ENCODE measurements at regions not wholly inside any gene's neighbourhood (a gene's known extent, or its start where the extent isn't known, plus 50 kb on each side); places are given as distances from the start of the nearest gene placed in this dataset.
"Not testable (repeated sequence)": the region's sequence is repeated elsewhere in the genome, so short reads cannot be mapped to it uniquely, and the experiment has no call there.

DNA sequence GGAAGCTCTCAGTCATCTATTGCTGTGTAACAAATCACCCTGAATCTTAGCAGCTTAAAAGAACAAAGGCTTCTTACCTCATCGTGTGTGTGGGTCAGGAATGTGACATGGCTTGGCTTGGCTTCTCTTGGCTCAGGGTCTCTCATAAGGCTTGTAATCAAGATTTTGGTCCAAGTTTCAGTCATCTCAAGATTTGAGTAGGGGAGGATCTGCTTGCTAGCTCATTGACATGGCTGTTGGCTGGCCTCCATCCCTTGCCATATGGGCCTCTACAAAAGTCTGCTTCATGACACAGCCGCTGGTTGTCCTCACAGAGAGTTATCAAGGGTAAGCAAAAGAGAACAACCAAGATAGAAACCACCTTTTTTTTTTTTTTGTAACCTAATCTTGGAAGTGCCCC lies 207.7 kb downstream of the PTPRC start:
- ATAC-seq (ENCODE audit: low read depth) (no peak), DNase-seq (ENCODE audit: low spot score in 2 of 2) (no peak)
- H3K36me3 Mint-ChIP-seq = no peaks in the 10 kb centered on the region
- H3K27me3 Mint-ChIP-seq = no peaks in the 10 kb centered on the region
- no peak overlapping the region for H3K4me3 Mint-ChIP-seq
- no peaks in the 10 kb centered on the region for H3K9me3 Mint-ChIP-seq
- no peak overlapping the region for H3K27ac Mint-ChIP-seq
- no peaks in the 10 kb centered on the region for H3K4me1 Mint-ChIP-seq

DNA sequence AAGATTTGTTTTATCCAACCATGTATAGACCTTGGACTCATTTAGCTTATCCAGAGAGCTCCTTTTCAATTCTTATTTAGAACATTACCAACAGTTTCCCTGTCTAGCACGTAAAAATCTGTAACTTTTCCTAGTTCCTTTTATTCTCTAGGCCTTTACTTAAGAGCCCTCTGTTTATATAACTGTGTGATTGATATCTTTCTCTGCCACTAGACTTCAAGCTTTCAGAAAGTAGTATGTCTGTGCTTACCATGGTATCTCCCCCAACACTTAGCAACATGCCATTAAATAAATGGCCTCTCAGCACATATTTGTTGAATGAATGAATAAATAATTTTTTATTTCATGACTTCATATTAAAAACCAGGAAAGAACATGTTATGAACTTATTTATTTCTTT lies 209.4 kb downstream of the PTPRC start:
- ATAC-seq (ENCODE audit: low read depth) (no peak), DNase-seq (ENCODE audit: low spot score in 2 of 2) (no peak)
- Mint-ChIP-seq H3K4me1 (no peaks in the 10 kb centered on the region), H3K27me3 (no peaks in the 10 kb centered on the region), H3K36me3 (no peaks in the 10 kb centered on the region), H3K4me3 (no peak overlapping the region), H3K9me3 (no peaks in the 10 kb centered on the region), H3K27ac (no peak overlapping the region)

DNA sequence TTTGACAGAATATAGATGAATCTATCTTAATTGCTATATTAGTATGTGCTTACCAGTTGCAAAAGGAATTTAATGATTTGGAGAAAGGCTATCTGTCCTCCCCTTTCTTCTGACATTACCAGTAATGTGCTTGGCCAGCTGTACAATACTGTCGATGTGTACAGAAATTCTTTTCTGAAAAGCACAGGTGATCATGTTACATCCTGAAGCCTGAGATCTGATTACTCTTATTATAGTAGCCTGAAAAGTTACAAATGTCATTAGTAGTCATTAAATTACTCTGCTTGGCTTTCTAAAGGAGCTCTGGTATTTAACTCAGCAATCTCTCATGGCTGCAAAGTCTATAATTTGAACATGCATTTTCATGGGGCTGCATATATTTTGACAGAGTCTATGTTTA lies 209.8 kb downstream of the PTPRC start:
- Mint-ChIP-seq H3K4me1 (no peaks in the 10 kb centered on the region), H3K9me3 (no peaks in the 10 kb centered on the region), H3K36me3 (no peaks in the 10 kb centered on the region), H3K27ac (no peak overlapping the region), H3K27me3 (no peaks in the 10 kb centered on the region), H3K4me3 (no peak overlapping the region)
- no peak for DNase-seq (ENCODE audit: low spot score in 2 of 2)
- no peak for ATAC-seq (ENCODE audit: low read depth)

DNA sequence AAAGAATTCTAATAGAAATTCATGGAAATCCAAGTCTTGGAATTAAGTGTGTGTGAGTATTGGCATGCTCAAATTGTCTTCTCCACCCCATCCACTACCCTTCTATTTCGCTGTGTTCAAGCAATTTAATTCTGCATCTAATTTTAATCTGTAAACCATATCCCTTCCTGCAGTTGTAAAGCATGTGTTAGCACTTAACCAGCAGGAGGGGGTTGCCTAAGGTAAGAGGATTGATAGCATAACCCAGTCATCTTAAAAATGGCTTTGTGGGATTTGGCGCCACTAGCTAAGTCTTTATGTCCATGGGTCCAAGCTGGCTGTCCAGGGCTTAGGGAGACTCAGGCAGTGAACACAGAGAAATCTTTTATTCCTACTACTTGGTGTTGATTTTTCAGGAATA lies 210.3 kb downstream of the PTPRC start:
- no peaks in the 10 kb centered on the region for H3K9me3 Mint-ChIP-seq
- no peak for DNase-seq (ENCODE audit: low spot score in 2 of 2)
- H3K4me1 Mint-ChIP-seq = no peaks in the 10 kb centered on the region
- no peaks in the 10 kb centered on the region for H3K27me3 Mint-ChIP-seq
- no peaks in the 10 kb centered on the region for H3K36me3 Mint-ChIP-seq
- no peak overlapping the region for H3K27ac Mint-ChIP-seq
- H3K4me3 Mint-ChIP-seq = no peak overlapping the region
- ATAC-seq (ENCODE audit: low read depth) = no peak

DNA sequence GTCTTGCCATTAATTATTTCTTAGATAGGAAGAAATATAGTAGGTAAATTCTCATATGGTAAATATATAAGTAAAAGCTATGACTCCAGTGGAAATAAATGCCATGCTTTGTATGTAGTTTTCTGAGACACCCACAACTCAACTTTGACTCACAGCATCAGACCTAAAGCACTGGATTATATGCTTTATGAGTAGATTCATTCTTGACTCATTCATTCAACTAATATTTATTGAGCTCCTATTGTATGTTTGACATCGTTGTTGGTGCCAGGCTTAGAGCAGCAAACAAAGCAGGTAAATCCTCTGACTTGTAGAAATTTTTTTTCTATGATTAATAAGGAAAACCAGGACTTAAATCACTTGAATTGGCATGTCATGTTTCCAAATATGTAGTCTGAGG lies 211.4 kb downstream of the PTPRC start:
- DNase-seq (ENCODE audit: low spot score in 2 of 2) (no peak), ATAC-seq (ENCODE audit: low read depth) (no peak)
- Mint-ChIP-seq H3K9me3 (no peaks in the 10 kb centered on the region), H3K4me1 (no peaks in the 10 kb centered on the region), H3K36me3 (no peaks in the 10 kb centered on the region), H3K27me3 (no peaks in the 10 kb centered on the region), H3K4me3 (no peak overlapping the region), H3K27ac (no peak overlapping the region)

DNA sequence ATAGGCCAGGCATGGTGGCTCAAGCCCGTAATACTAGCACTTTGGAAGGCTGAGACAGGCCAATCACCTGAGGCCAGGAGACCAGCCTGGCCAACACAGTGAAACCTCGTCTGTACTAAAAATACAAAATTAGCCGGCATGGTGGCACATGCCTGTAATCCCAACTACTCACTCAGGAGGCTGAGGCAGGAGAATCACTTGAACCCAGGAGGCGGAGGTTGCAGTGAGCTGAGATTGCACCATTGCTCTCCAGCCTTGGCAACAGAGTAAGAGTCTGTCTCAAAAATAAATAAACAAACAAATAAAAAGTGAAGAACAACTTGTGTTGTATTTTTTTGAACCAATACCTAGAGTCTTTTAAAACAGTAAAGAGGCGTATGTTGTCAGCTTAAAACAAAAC lies 212.1 kb downstream of the PTPRC start:
- ATAC-seq (ENCODE audit: low read depth); H3K4me3 Mint-ChIP-seq; H3K27ac Mint-ChIP-seq; H3K36me3 Mint-ChIP-seq; DNase-seq (ENCODE audit: low spot score in 2 of 2); H3K9me3 Mint-ChIP-seq; H3K27me3 Mint-ChIP-seq; H3K4me1 Mint-ChIP-seq: not testable (repeated sequence)

DNA sequence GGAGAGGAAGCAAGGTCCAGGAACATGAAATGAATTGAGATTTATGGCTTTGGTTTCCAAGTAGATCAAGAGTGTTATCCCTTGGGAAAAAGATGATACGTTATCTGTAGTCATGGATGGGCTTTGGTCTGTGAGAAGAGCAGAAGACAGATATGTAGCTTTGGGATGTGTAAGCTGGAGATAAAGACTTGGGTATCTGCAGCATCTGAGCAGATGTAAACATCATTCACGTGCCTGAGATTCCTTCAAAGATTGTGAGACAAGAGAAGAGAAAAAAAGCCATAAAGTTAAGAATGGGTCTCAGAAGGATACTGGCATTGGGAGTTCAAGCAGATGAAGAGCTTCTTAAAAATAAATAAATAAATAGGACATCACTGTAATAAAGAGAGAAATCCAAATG lies 217.8 kb downstream of the PTPRC start:
- Mint-ChIP-seq H3K36me3 (no peaks in the 10 kb centered on the region), H3K27me3 (no peaks in the 10 kb centered on the region), H3K4me1 (no peaks in the 10 kb centered on the region), H3K9me3 (no peaks in the 10 kb centered on the region), H3K4me3 (no peak overlapping the region), H3K27ac (no peak overlapping the region)
- DNase-seq (ENCODE audit: low spot score in 2 of 2) (no peak), ATAC-seq (ENCODE audit: low read depth) (no peak)

DNA sequence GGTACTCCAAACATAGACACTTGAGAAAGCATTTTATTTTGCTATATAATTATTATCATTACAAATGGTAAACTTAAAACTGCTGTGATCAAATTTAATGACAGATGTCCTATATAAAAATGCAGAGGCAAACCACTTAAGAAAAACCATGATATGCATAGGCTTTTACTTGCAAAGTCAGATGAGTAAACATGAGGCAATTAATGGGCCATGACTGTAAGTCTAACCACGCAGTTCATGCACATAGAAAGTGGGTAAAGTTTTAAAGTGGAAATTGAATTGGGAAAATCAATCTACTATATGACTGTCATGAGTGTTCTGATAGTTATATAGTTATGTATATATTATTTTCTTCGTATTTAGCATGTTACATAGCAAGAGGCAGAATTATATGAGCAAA lies 219.2 kb downstream of the PTPRC start:
- H3K27me3 Mint-ChIP-seq = no peaks in the 10 kb centered on the region
- no peak for ATAC-seq (ENCODE audit: low read depth)
- H3K9me3 Mint-ChIP-seq = no peaks in the 10 kb centered on the region
- no peak overlapping the region for H3K27ac Mint-ChIP-seq
- DNase-seq (ENCODE audit: low spot score in 2 of 2) = no peak
- H3K36me3 Mint-ChIP-seq = no peaks in the 10 kb centered on the region
- no peaks in the 10 kb centered on the region for H3K4me1 Mint-ChIP-seq
- no peak overlapping the region for H3K4me3 Mint-ChIP-seq

DNA sequence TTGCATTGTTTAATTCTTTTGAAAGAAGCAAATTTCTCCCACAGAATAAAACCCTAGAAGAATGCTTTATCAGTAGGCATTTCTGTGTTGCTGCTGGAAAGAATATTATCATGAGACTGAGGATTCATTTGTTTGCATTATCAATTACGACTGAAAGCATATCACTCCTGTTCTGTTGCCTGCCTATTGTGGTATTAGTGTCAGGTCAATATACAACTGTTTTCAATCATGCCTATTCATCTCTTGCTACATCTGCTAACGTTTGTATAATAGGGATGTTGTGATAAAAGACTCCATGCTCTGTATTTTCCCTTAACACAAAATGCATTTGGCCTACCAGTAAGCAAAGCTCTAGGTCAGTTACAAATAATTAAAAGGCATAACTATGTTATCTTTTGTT lies 221.5 kb downstream of the PTPRC start:
- ATAC-seq (ENCODE audit: low read depth) = no peak
- H3K27me3 Mint-ChIP-seq = no peaks in the 10 kb centered on the region
- DNase-seq (ENCODE audit: low spot score in 2 of 2) = no peak
- no peaks in the 10 kb centered on the region for H3K36me3 Mint-ChIP-seq
- H3K4me1 Mint-ChIP-seq = no peaks in the 10 kb centered on the region
- H3K9me3 Mint-ChIP-seq = no peaks in the 10 kb centered on the region
- H3K4me3 Mint-ChIP-seq = no peak overlapping the region
- no peak overlapping the region for H3K27ac Mint-ChIP-seq

DNA sequence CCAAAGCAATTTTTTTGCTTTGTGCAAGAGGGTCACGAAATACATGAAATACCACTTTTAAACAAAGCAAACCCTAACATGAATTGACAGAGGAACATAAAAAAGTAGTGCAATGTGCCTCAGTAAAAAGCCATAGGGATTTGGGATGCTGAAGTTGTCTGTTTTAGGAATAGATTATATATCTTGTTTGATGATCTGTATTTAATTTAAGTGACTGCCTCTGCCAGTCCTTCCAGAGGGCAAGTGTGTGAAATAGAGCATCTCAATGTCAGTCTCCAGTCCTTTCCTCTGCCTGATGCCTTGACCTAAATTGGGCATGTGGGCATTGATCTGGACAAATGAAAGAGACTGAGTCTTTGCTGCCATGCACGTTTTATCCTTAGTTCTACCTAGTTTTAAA lies 222.8 kb downstream of the PTPRC start:
- no peak overlapping the region for H3K4me3 Mint-ChIP-seq
- DNase-seq (ENCODE audit: low spot score in 2 of 2) (no peak), ATAC-seq (ENCODE audit: low read depth) (no peak)
- no peak overlapping the region for H3K27ac Mint-ChIP-seq
- no peaks in the 10 kb centered on the region for H3K4me1 Mint-ChIP-seq
- no peaks in the 10 kb centered on the region for H3K36me3 Mint-ChIP-seq
- H3K27me3 Mint-ChIP-seq = no peaks in the 10 kb centered on the region
- H3K9me3 Mint-ChIP-seq = no peaks in the 10 kb centered on the region

DNA sequence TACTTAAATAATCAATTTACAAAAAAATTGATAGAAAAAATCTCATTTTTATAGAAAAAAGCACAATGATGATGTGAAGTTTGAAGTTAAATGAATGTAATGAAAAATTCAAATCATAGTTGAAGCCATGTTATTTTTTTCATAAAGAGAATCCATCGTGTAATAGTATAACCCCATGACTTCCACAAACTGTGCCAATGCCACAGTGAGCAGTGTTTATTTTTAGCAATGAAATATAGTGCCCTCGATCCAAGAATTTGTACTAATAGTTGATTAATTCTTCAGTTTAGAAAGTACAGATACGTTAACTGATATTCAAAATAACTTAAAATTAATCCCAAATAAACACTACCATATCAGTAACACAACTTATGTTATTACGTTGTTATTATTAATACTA lies 225.9 kb downstream of the PTPRC start:
- Mint-ChIP-seq H3K4me3 (no peak overlapping the region), H3K4me1 (no peaks in the 10 kb centered on the region), H3K27me3 (no peaks in the 10 kb centered on the region), H3K9me3 (no peaks in the 10 kb centered on the region), H3K27ac (no peak overlapping the region), H3K36me3 (no peaks in the 10 kb centered on the region)
- ATAC-seq (ENCODE audit: low read depth) (no peak), DNase-seq (ENCODE audit: low spot score in 2 of 2) (no peak)

DNA sequence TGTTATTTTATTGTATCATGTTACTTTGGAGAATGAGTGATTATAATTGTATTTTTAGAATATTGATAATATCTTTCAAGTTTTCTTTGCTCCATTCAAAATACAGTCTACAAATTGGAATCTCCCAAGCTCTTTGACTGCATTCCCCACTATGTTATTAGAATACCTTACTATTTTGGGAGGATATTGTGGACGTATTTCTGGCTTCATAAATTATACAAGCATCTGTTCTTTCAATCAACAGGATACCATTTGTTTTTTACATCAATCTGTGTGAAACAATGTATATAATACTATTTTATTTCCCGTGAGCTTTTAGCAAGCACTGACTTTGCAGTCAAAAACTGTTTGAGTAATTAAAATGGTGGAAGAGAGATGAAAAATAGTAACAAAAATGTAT lies 226.5 kb downstream of the PTPRC start:
- Mint-ChIP-seq H3K4me3 (no peak overlapping the region), H3K9me3 (no peaks in the 10 kb centered on the region), H3K27me3 (no peaks in the 10 kb centered on the region), H3K27ac (no peak overlapping the region), H3K36me3 (no peaks in the 10 kb centered on the region), H3K4me1 (no peaks in the 10 kb centered on the region)
- DNase-seq (ENCODE audit: low spot score in 2 of 2) (no peak), ATAC-seq (ENCODE audit: low read depth) (no peak)

DNA sequence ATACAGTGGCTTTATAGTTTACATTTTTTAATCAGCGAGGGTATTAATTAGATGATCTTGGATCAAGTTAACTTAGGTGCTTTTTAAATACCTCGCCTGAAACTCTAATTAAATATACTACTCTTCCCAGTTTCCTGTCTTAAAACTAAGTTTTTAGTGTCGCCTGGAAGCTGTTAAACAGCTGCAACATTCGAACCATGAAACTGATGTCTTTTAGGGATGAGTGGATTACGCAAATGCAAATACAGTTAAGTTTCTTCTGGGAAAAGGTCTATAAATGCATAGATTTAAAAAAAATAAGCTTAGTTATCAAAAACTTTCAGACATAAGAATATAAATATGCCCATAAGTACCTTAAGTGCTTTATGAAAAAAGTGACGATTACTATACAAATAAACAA lies 228.3 kb downstream of the PTPRC start:
- no peaks in the 10 kb centered on the region for H3K36me3 Mint-ChIP-seq
- no peak for ATAC-seq (ENCODE audit: low read depth)

DNA sequence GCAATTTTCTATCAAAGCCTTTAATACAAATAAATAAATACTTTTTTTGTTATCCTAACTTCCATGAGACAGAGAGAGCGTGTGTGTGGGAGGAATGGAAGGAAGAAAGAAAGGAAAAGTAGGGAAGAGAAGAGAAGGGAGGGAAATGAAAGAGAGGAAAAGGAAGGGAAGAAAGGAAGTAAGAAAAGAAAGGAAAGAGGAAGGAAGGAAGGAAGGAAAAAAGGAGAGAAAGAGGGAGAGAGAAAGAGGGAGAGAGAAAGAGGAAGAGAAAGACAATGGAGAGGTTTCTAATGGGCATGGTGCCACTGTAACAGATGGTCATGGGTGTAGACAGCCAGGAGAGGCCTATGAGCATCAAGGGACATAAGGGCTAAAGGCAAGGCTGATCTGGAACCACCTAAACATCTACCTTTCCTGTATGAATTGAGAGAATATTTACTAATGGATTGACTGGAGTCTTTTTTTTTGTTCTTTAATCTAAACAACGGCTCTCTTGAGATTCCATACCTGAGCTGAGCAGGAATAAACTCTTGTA lies 234.9 kb downstream of the PTPRC start:
- no peak for ATAC-seq (ENCODE audit: low read depth)
- no peaks in the 10 kb centered on the region for H3K36me3 Mint-ChIP-seq
- H3K4me1 Mint-ChIP-seq = no peaks in the 10 kb centered on the region
- H3K9me3 Mint-ChIP-seq = peaks cover 4% of the 10 kb centered on the region
- H3K27ac Mint-ChIP-seq = no peak overlapping the region
- DNase-seq (ENCODE audit: low spot score in 2 of 2) = no peak
- H3K27me3 Mint-ChIP-seq = no peaks in the 10 kb centered on the region
- no peak overlapping the region for H3K4me3 Mint-ChIP-seq

More for the DNA sequence above, 228.3 kb downstream of the PTPRC start:
- no peak for DNase-seq (ENCODE audit: low spot score in 2 of 2)
- no peaks in the 10 kb centered on the region for H3K4me1 Mint-ChIP-seq
- no peaks in the 10 kb centered on the region for H3K27me3 Mint-ChIP-seq
- no peak overlapping the region for H3K4me3 Mint-ChIP-seq
- no peak overlapping the region for H3K27ac Mint-ChIP-seq
- no peaks in the 10 kb centered on the region for H3K9me3 Mint-ChIP-seq

DNA sequence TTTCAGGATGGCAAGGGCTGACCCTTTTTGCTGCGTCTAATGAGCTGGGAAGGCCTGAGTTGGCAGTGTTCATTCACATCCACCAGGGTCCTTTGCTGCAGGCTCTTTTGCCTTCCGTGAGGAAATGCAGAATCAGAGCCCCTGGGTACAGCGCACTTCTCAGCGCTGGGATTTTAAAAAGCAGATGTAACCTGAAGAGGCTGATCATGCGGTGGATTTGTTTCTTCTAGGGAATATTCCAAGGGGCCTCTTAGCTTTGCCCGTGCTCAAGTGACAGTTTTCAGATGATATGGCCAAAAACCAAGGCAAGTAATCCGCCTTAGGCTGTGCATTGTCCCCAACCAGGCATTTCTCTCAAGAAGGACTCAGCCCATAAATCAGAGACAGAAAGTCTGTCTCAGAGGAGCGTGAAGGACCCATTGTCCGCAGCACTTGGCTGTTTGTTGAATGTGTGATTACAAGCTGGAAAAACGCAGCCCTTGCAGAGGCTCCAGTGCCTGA lies 237.6 kb downstream of the PTPRC start:
- Mint-ChIP-seq H3K27me3 (no peaks in the 10 kb centered on the region), H3K36me3 (no peaks in the 10 kb centered on the region), H3K9me3 (peaks cover 4% of the 10 kb centered on the region), H3K4me3 (no peak overlapping the region), H3K27ac (no peak overlapping the region), H3K4me1 (no peaks in the 10 kb centered on the region)
- DNase-seq (ENCODE audit: low spot score in 2 of 2) (no peak), ATAC-seq (ENCODE audit: low read depth) (no peak)

Measured in memory B cell (primary cell).